ENCODE measurements at regions not wholly inside any gene's neighbourhood (a gene's known extent, or its start where the extent isn't known, plus 50 kb on each side); places are given as distances from the start of the nearest gene placed in this dataset.

- TF ChIP-seq PRDM15 (CRISPR knock-in tag; IDR thresholded peaks at IDR 0.05) (no peak), HDAC6 (IDR thresholded peaks at IDR 0.05; ENCODE audit: unreplicated experiment) (no peak), TBL1XR1 (IDR thresholded peaks at IDR 0.05; ENCODE audit: low read depth, low read length) (no peak)
Measured at GRCh38 chr10:10367264-10367663, 650.4 kb upstream of the CELF2 start (continued).

- H3K9ac ChIP-seq (ENCODE audit: control insufficient read depth, insufficient read depth, low read length): no peak overlapping the region
- no peak overlapping the region for H3K27ac ChIP-seq (ENCODE audit: control insufficient read depth, insufficient read depth)
- in situ Hi-C loops (cut with MboI): no loop called here
- no peaks in the 10 kb centered on the region for H3K27me3 ChIP-seq (replicated peaks in 1 of 2; ENCODE audit: control insufficient read depth in 2 of 2, insufficient read depth in 2 of 2, low read length in 1 of 2)
- 20% methylated on average over 7 of the region's 7 CpGs for WGBS (ENCODE audit: insufficient coverage, insufficient replicate concordance, low lambda C conversion rate, missing lambda C conversion rate)
- H2AFZ ChIP-seq (ENCODE audit: control insufficient read depth, low read depth, low read length): no peak overlapping the region
- no peaks in the 10 kb centered on the region for H3K4me1 ChIP-seq (ENCODE audit: control insufficient read depth, insufficient read depth, low read length)
- H3K4me2 ChIP-seq (ENCODE audit: control insufficient read depth, insufficient read depth): no peak overlapping the region
- no peaks in the 10 kb centered on the region for H3K36me3 ChIP-seq (ENCODE audit: control insufficient read depth in 2 of 2, insufficient read depth in 2 of 2, low read length in 1 of 2)
- no peak overlapping the region for H3K4me3 ChIP-seq
- no peaks in the 10 kb centered on the region for H3K9me3 ChIP-seq (replicated peaks; ENCODE audit: control insufficient read depth, insufficient read depth, low read length)
- intact Hi-C loops (cut with micrococcal nuclease; ENCODE audit: unreplicated experiment): no loop called here
- CTCF ChIA-PET: no interaction called here
- H4K20me1 ChIP-seq (ENCODE audit: control insufficient read depth, insufficient read depth): no peaks in the 10 kb centered on the region
- no peak for FAIRE-seq
- SMC1A ChIA-PET (ENCODE audit: uncharacterized antibody, unreplicated experiment): no interaction called here
- POLR2A ChIA-PET: no interaction called here
- DNase-seq (ENCODE audit: low read depth, low spot score): no peak
- TF ChIP-seq MYB (IDR thresholded peaks at IDR 0.05; ENCODE audit: borderline replicate concordance, low read depth, low read length): no peak
- no peak for TF ChIP-seq POU2F2 (IDR thresholded peaks at IDR 0.05; ENCODE audit: borderline replicate concordance, low read depth, low read length)
- no peak for TF ChIP-seq EGR1 (IDR thresholded peaks at IDR 0.05; ENCODE audit: borderline replicate concordance in 1 of 2, low read depth in 2 of 2, low read length in 2 of 2)
- no peak for TF ChIP-seq KDM1A (IDR thresholded peaks at IDR 0.05; ENCODE audit: borderline replicate concordance)
- H3K79me2 ChIP-seq (ENCODE audit: control insufficient read depth, insufficient read depth, low read length): no peaks in the 10 kb centered on the region
- no TSS peak for BruUV-seq (replicated peaks)
- ATAC-seq: no peak
- RAD21 ChIA-PET (ENCODE audit: unreplicated experiment): no interaction called here
Measured at GRCh38 chr10:10368951-10369576, 648.6 kb upstream of the CELF2 start.
